ENCODE measurements at regions not wholly inside any gene's neighbourhood (a gene's known extent, or its start where the extent isn't known, plus 50 kb on each side); places are given as distances from the start of the nearest gene placed in this dataset.
"Not testable (repeated sequence)": the region's sequence is repeated elsewhere in the genome, so short reads cannot be mapped to it uniquely, and the experiment has no call there.

DNA sequence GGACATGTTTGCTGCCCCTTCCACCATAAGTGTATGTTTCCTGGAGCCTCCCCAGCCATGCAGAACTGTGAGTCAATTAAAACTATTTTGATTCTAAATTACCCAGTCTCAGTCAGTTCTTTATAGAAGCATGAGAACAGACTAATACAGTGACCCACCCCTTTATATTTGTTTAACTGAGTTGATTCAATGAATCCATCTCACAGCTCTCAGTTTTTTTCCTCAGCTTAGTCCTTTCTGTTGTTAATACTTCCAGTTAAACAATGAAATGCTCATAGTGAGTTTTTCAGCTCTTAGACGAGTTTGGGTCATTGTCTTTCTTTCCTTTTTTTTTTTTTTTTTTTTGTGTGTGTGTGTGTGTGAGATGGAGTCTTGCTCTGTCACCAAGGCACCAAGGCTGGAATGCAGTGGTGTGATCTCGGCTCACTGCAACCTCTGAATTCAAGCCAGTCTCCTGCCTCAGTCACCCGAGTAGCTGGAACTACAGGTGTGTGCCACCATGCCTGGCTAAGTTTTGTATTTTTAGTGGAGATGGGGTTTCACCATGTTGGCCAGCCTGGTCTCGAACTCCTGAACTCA lies 627.4 kb downstream of the SPATA31A7 start:
- not testable (repeated sequence) for H3K36me3 Mint-ChIP-seq, H3K4me3 Mint-ChIP-seq, H3K4me1 Mint-ChIP-seq, H3K27ac Mint-ChIP-seq, H3K27me3 Mint-ChIP-seq, H3K9me3 Mint-ChIP-seq

DNA sequence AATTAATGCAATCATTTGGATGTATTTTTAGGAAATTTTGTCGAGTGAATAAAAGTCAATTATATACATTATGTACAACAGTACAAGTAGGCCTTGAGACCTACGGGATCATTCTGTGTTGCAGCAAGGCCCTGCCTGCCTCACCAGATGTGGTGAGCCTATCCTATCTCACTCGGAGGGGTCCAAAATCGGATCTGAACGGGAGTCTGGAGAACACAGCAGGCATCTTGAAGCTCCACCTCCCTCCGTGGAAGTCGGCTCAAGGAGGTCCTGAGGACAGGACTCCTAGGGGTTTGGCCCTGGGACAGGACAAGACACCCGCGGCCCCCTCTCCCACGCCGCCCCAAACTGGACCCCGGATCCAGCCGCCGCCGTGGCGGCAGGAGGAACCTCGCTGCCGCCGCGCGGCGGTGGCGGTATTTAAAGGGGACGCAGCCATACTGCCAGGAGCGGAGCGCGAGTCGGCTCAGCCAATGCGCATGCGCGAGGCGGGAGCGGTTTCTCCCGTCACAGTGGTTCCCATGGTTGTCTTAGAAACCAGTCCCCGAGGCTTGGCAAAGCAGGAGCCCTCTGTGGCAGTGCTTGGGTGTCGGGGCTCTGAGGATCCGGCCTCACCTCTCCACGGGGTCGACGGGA lies 663.9 kb downstream of the SPATA31A7 start:
- not testable (repeated sequence) for H3K4me1 Mint-ChIP-seq, H3K27me3 Mint-ChIP-seq, H3K27ac Mint-ChIP-seq, H3K9me3 Mint-ChIP-seq, H3K36me3 Mint-ChIP-seq, H3K4me3 Mint-ChIP-seq

- H3K27me3 Mint-ChIP-seq, H3K36me3 Mint-ChIP-seq, H3K4me3 Mint-ChIP-seq, H3K27ac Mint-ChIP-seq, H3K9me3 Mint-ChIP-seq, H3K4me1 Mint-ChIP-seq: not testable (repeated sequence)
These were observed 664.4 kb downstream of the SPATA31A7 start for GRCh38 chr9:61854260-61854640.

GRCh38 chr9:61856283-61856682 lies 666.4 kb downstream of the SPATA31A7 start:
- H3K36me3 Mint-ChIP-seq, H3K9me3 Mint-ChIP-seq, H3K4me3 Mint-ChIP-seq, H3K27me3 Mint-ChIP-seq, H3K4me1 Mint-ChIP-seq, H3K27ac Mint-ChIP-seq: not testable (repeated sequence)

DNA sequence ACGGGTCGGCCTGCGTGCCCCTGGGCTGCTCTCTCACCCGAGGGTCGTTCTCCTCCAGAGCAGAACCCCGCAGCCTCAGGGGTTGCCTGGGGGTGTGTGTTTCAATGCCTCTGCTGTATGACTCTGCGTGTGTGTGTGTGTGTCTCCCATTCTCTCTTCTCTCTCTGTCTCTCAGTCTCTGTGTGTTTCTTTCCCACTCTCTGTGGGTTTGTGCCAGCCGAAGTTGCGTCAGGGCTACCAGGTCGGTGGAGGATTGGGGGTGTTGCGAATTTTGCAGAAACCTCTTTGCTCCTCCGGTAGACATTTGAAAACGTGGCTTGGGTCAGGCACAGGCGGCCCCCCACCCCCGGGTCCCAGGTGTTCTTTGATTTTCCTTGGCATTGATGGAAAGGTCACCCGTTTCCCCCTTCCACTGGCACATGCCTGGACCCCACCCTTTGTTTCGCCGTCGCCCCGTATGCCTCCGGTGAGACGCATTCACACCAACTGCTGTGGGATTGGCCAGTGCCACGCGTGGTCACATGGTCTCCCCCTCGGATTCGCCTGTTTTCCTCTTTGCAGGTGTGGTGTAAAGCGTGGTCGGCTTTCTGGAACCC lies 667.1 kb downstream of the SPATA31A7 start:
- H3K4me3 Mint-ChIP-seq: peak overlapping the region; percentile 12
- not testable (repeated sequence) for H3K27me3 Mint-ChIP-seq, H3K36me3 Mint-ChIP-seq, H3K9me3 Mint-ChIP-seq, H3K27ac Mint-ChIP-seq, H3K4me1 Mint-ChIP-seq

GRCh38 chr9:61857709-61858351 lies 668.0 kb downstream of the SPATA31A7 start:
- not testable (repeated sequence) for H3K36me3 Mint-ChIP-seq, H3K27ac Mint-ChIP-seq, H3K4me3 Mint-ChIP-seq, H3K9me3 Mint-ChIP-seq, H3K4me1 Mint-ChIP-seq, H3K27me3 Mint-ChIP-seq

DNA sequence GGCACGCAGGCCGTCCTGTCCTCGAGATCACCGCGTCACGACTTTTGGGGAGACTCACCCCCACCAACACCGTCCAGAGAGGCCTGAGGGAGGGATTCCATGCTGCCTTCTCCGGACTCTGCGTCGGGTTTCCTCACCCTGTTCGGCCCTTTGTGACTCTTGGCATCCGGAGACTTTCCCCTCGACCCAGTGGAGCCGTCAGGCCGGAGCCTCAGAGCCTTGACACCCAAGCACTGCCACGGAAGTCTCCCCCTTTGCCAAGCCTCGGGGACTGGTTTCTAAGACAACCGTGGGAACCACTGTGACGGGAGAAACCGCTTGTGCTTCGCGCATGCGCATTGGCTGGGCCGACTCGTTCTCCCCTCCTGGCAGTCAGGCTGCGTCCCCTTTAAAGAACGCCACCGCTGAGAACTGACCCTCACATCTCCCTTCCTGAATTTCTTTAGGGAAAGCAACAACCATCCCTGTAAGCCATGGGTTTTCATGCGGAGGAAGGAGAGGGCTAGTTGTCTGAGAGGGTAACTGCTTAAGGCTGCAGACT lies 672.7 kb downstream of the SPATA31A7 start:
- not testable (repeated sequence) for H3K27ac Mint-ChIP-seq, H3K36me3 Mint-ChIP-seq

DNA sequence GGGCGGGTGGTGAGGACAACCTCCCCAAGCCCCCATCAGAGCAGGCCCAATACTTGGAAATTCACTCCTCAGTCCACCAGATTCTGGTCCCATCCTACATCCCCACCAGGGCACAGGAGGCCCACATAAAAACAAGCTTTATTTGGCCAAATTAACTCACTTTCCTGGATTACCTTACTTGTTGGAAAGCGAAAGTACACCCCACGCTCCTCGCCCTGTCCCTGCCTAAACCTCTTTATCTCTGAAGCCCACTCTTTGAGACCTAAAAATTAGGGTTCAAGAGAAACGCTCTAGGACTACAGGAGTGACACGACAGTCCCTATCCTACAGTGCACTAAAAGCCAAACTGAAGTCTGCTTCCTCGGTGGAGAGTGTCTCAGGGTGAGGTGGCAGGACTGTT lies 674.6 kb downstream of the SPATA31A7 start:
- not testable (repeated sequence) for H3K27ac Mint-ChIP-seq, H3K36me3 Mint-ChIP-seq, H3K4me1 Mint-ChIP-seq, H3K9me3 Mint-ChIP-seq, H3K4me3 Mint-ChIP-seq, H3K27me3 Mint-ChIP-seq

More for the DNA sequence above, 672.7 kb downstream of the SPATA31A7 start:
- not testable (repeated sequence) for H3K27me3 Mint-ChIP-seq, H3K4me3 Mint-ChIP-seq, H3K9me3 Mint-ChIP-seq, H3K4me1 Mint-ChIP-seq

DNA sequence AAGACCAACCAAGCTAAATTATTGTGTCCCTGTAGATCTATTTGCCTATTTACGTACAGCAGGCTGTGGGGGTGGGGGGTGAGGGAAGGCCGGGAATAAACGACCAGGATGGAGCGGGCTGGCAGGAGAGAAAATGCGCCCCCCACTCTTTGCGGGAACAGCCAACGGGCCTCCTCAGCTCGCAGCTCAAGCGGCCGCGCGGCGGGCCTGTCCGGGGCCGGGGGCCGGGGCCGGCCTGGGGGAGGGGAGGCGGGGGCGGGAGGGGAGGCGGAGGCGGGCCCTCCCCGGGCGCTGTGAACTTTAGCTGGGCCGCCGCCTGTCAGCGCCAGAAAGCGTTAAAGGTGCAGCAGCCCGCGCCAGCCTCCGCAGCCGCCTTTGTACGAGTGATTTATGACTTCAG lies 679.1 kb downstream of the SPATA31A7 start:
- H3K4me1 Mint-ChIP-seq, H3K9me3 Mint-ChIP-seq, H3K36me3 Mint-ChIP-seq, H3K27ac Mint-ChIP-seq, H3K27me3 Mint-ChIP-seq: not testable (repeated sequence)
- peak overlapping the region; percentile 39 for H3K4me3 Mint-ChIP-seq

- H3K36me3 Mint-ChIP-seq, H3K27me3 Mint-ChIP-seq, H3K9me3 Mint-ChIP-seq, H3K27ac Mint-ChIP-seq, H3K4me1 Mint-ChIP-seq, H3K4me3 Mint-ChIP-seq: not testable (repeated sequence)
These were observed 682.5 kb downstream of the SPATA31A7 start for GRCh38 chr9:61872329-61872728.

All from activated naive CD4-positive, alpha-beta T cell treated with anti-CD3 and anti-CD28 coated beads, Interleukin-2, amount 50 U/mL, for 24 hours (primary cell).